ENCODE measurements at regions not wholly inside any gene's neighbourhood (a gene's known extent, or its start where the extent isn't known, plus 50 kb on each side); places are given as distances from the start of the nearest gene placed in this dataset.

GRCh38 chr2:186031229-186031628 lies 292.6 kb downstream of the FSIP2 start (continued):
- TF ChIP-seq CTCF (IDR thresholded peaks at IDR 0.05) (no peak), TCF7 (CRISPR knock-in tag; IDR thresholded peaks at IDR 0.05; ENCODE audit: low read depth) (no peak), ZBTB21 (CRISPR knock-in tag; IDR thresholded peaks at IDR 0.05; ENCODE audit: borderline replicate concordance) (no peak), HMGA2 (CRISPR knock-in tag; IDR thresholded peaks at IDR 0.05) (no peak), ESRRA (CRISPR knock-in tag; IDR thresholded peaks at IDR 0.05; ENCODE audit: borderline replicate concordance) (no peak), IRF2 (CRISPR knock-in tag; IDR thresholded peaks at IDR 0.05; ENCODE audit: borderline replicate concordance, low read depth) (no peak), ETV6 (CRISPR knock-in tag; IDR thresholded peaks at IDR 0.05) (no peak), CREB1 (CRISPR knock-in tag; IDR thresholded peaks at IDR 0.05) (no peak), NFYB (CRISPR knock-in tag; conservative IDR thresholded peaks at IDR 0.05; ENCODE audit: low read depth) (no peak)

DNA sequence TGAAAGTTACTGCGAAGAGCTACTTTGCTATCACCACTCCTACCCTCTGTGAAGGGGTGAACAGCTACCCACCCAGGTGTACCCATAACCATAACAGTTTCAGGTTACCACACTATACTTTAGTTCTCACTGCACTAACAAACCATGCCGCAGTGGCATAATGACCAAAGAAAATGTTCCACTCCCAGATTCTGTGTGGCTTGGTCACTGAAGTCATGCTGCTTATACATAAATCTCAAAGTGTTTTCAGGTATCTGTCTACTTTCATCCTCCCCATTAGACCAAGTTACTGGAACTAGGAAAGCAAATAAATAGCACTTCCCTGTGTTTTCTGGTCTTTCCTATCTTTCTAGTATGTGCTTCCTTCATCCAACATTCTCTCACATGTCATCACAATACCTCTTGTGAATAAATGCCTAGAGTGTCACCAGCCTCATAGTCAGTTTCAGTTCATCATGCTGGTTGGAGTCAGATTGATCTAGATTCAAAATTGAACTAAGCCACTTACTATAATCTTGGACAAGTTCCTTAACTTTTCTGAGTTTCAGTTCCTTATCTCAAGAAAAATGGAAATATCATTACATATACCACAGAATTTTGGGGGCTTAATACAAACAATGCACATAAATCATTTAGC lies 293.6 kb downstream of the FSIP2 start:
- Mint-ChIP-seq H3K4me3 (no peak overlapping the region), H3K9me3 (no peaks in the 10 kb centered on the region), H3K4me1 (no peaks in the 10 kb centered on the region), H3K36me3 (no peaks in the 10 kb centered on the region), H3K27ac (no peak overlapping the region), H3K27me3 (ENCODE audit: low read depth) (no peaks in the 10 kb centered on the region)
- DNase-seq (ENCODE audit: low spot score), result no peak
- TF ChIP-seq, protein P1, sequence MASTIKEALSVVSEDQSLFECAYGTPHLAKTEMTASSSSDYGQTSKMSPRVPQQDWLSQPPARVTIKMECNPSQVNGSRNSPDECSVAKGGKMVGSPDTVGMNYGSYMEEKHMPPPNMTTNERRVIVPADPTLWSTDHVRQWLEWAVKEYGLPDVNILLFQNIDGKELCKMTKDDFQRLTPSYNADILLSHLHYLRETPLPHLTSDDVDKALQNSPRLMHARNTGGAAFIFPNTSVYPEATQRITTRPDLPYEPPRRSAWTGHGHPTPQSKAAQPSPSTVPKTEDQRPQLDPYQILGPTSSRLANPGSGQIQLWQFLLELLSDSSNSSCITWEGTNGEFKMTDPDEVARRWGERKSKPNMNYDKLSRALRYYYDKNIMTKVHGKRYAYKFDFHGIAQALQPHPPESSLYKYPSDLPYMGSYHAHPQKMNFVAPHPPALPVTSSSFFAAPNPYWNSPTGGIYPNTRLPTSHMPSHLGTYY (CRISPR knock-in tag; IDR thresholded peaks at IDR 0.05), result no peak
- TF ChIP-seq MXD4 (CRISPR knock-in tag; IDR thresholded peaks at IDR 0.05; ENCODE audit: borderline replicate concordance) (no peak), CREM (CRISPR knock-in tag; IDR thresholded peaks at IDR 0.05) (no peak), SOX15 (CRISPR knock-in tag; IDR thresholded peaks at IDR 0.05) (no peak), ZNF512 (CRISPR knock-in tag; IDR thresholded peaks at IDR 0.05; ENCODE audit: borderline replicate concordance) (no peak), JUN (CRISPR knock-in tag; IDR thresholded peaks at IDR 0.05) (no peak), JAZF1 (CRISPR knock-in tag; IDR thresholded peaks at IDR 0.05) (no peak), NR1H2 (CRISPR knock-in tag; IDR thresholded peaks at IDR 0.05) (no peak), NFATC4 (CRISPR knock-in tag; IDR thresholded peaks at IDR 0.05) (no peak), ZNF416 (CRISPR knock-in tag; IDR thresholded peaks at IDR 0.05) (no peak), ELF4 (CRISPR knock-in tag; IDR thresholded peaks at IDR 0.05; ENCODE audit: low read depth) (no peak), ZNF317 (CRISPR knock-in tag; IDR thresholded peaks at IDR 0.05; ENCODE audit: borderline replicate concordance, low read depth) (no peak), SMAD4 (CRISPR knock-in tag; IDR thresholded peaks at IDR 0.05) (no peak), MYBL2 (CRISPR knock-in tag; IDR thresholded peaks at IDR 0.05) (no peak), ZBTB21 (CRISPR knock-in tag; IDR thresholded peaks at IDR 0.05; ENCODE audit: borderline replicate concordance) (no peak), TCF7 (CRISPR knock-in tag; IDR thresholded peaks at IDR 0.05; ENCODE audit: low read depth) (no peak)
- TF ChIP-seq, protein P2, sequence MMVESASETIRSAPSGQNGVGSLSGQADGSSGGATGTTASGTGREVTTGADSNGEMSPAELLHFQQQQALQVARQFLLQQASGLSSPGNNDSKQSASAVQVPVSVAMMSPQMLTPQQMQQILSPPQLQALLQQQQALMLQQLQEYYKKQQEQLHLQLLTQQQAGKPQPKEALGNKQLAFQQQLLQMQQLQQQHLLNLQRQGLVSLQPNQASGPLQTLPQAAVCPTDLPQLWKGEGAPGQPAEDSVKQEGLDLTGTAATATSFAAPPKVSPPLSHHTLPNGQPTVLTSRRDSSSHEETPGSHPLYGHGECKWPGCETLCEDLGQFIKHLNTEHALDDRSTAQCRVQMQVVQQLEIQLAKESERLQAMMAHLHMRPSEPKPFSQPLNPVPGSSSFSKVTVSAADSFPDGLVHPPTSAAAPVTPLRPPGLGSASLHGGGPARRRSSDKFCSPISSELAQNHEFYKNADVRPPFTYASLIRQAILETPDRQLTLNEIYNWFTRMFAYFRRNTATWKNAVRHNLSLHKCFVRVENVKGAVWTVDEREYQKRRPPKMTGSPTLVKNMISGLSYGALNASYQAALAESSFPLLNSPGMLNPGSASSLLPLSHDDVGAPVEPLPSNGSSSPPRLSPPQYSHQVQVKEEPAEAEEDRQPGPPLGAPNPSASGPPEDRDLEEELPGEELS (CRISPR knock-in tag; IDR thresholded peaks at IDR 0.05), result no peak
- TF ChIP-seq, protein P3, sequence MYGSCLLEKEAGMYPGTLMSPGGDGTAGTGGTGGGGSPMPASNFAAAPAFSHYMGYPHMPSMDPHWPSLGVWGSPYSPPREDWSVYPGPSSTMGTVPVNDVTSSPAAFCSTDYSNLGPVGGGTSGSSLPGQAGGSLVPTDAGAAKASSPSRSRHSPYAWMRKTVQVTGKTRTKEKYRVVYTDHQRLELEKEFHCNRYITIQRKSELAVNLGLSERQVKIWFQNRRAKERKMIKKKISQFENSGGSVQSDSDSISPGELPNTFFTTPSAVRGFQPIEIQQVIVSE (CRISPR knock-in tag; IDR thresholded peaks at IDR 0.05; ENCODE audit: borderline replicate concordance), result no peak
- ChIA-PET POLR2A (no interaction called here), CTCF (no interaction called here)
- ATAC-seq, result no peak

All from WTC11 (cell line).